ENCODE measurements at regions not wholly inside any gene's neighbourhood (a gene's known extent, or its start where the extent isn't known, plus 50 kb on each side); places are given as distances from the start of the nearest gene placed in this dataset.

DNA sequence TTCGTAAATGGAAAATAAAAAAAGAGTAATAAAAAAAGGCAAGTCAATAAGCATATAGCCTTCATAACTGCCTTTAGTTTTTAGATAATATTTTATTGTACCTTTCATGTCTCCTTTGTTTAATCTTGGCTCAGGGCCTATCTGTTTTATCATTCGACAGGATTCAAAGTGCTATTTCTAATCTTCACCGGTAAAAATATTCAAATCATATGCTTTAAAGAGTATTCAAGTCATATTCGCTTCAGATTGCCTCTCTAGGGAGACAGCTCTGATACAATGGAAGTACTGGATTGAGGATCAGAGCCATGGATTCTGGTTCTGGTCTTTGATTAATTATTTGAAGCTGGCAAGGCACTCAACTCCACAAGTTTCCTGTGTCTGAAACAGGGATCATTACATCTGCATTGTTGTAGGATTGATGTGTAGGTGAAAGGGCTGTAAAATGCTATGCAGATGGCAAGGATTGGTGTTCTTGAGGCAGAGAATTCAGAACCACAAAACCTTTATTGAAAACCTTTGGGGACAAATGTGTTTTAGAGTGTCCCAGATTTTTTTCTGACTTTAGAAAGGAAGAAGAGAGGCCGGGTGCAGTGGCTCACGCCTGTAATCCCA lies 84.3 kb upstream of the RAPH1 start:
- Histone ChIP-seq H3K4me1 (ENCODE audit: insufficient read depth, low read length, poor library complexity, severe bottlenecking) (peaks cover 13% of the 10 kb centered on the region), H4K20me1 (ENCODE audit: insufficient read depth, low read length, poor library complexity, severe bottlenecking) (no peaks in the 10 kb centered on the region)
- TF ChIP-seq EZH2phosphoT487 (IDR thresholded peaks at IDR 0.05; ENCODE audit: borderline replicate concordance), result no peak
- TF ChIP-seq CTCF (conservative IDR thresholded peaks at IDR 0.05; ENCODE audit: low read length), result no peak

DNA sequence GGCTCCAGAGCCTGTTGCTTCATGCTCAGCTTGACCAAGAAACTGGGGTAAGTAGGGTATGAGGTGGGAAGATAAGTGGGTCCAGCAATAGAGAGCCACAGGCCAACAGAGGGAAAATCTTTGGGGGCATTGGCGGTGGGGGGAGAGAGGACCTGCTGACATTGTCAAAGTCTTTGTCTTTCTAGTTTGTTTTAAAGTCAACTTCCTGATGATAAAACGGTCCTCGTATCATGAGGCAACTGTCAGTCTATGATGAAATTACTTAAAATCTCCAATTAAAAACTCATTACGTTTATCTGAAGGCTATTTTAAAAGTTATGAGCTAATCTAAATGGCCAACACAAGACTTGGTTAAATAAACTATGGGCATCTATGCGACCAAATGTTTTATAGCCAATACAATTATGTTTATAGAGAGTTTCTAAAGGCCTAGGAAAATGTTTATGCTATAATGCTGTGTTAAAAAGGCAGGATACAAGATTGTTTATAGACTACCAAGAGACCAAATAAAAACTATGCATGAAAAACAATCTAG lies 84.4 kb upstream of the CD28 start:
- Histone ChIP-seq H3K4me1 (ENCODE audit: insufficient read depth, low read length, poor library complexity, severe bottlenecking) (peaks cover 13% of the 10 kb centered on the region), H2AFZ (ENCODE audit: low read length) (no peak overlapping the region), H3K79me2 (ENCODE audit: insufficient read depth, low read length) (no peaks in the 10 kb centered on the region), H3K27me3 (ENCODE audit: insufficient read depth, low read length, poor library complexity, severe bottlenecking) (no peaks in the 10 kb centered on the region), H4K20me1 (ENCODE audit: insufficient read depth, low read length, poor library complexity, severe bottlenecking) (no peaks in the 10 kb centered on the region), H3K36me3 (ENCODE audit: insufficient read depth, low read length) (no peaks in the 10 kb centered on the region), H3K4me2 (ENCODE audit: low read depth, low read length, poor library complexity, severe bottlenecking) (no peak overlapping the region), H3F3A (ENCODE audit: low read depth) (no peaks in the 10 kb centered on the region), H3K9me2 (replicated peaks; ENCODE audit: low read depth, low read length) (no peaks in the 10 kb centered on the region), H3K9ac (ENCODE audit: low read depth, low read length, poor library complexity, severe bottlenecking) (no peak overlapping the region), H3K9me3 (ENCODE audit: insufficient read depth, low read depth, low read length) (no peaks in the 10 kb centered on the region), H3K4me3 (ENCODE audit: low read length, poor library complexity, severe bottlenecking) (no peak overlapping the region)
- TF ChIP-seq EZH2phosphoT487 (IDR thresholded peaks at IDR 0.05; ENCODE audit: borderline replicate concordance) (no peak), CTCF (conservative IDR thresholded peaks at IDR 0.05; ENCODE audit: low read length) (no peak)

More for the DNA sequence above, 84.3 kb upstream of the RAPH1 start:
- H3K79me2 ChIP-seq (ENCODE audit: insufficient read depth, low read length), result no peaks in the 10 kb centered on the region
- no peaks in the 10 kb centered on the region for H3K9me3 ChIP-seq (ENCODE audit: insufficient read depth, low read depth, low read length)
- H3K27me3 ChIP-seq (ENCODE audit: insufficient read depth, low read length, poor library complexity, severe bottlenecking), result no peaks in the 10 kb centered on the region
- no peaks in the 10 kb centered on the region for H3K36me3 ChIP-seq (ENCODE audit: insufficient read depth, low read length)
- no peak overlapping the region for H3K4me3 ChIP-seq (ENCODE audit: low read length, poor library complexity, severe bottlenecking)
- no peaks in the 10 kb centered on the region for H3F3A ChIP-seq (ENCODE audit: low read depth)
- H3K9ac ChIP-seq (ENCODE audit: low read depth, low read length, poor library complexity, severe bottlenecking), result no peak overlapping the region
- no peaks in the 10 kb centered on the region for H3K9me2 ChIP-seq (replicated peaks; ENCODE audit: low read depth, low read length)
- H2AFZ ChIP-seq (ENCODE audit: low read length), result no peak overlapping the region
- H3K4me2 ChIP-seq (ENCODE audit: low read depth, low read length, poor library complexity, severe bottlenecking), result no peak overlapping the region

- Histone ChIP-seq H3F3A (ENCODE audit: low read depth) (no peaks in the 10 kb centered on the region), H2AFZ (ENCODE audit: low read length) (no peak overlapping the region), H3K79me2 (ENCODE audit: insufficient read depth, low read length) (no peaks in the 10 kb centered on the region), H3K9me3 (ENCODE audit: insufficient read depth, low read depth, low read length) (no peaks in the 10 kb centered on the region), H3K4me1 (ENCODE audit: insufficient read depth, low read length, poor library complexity, severe bottlenecking) (peaks cover 13% of the 10 kb centered on the region), H3K27me3 (ENCODE audit: insufficient read depth, low read length, poor library complexity, severe bottlenecking) (no peaks in the 10 kb centered on the region), H3K9me2 (replicated peaks; ENCODE audit: low read depth, low read length) (no peaks in the 10 kb centered on the region), H3K36me3 (ENCODE audit: insufficient read depth, low read length) (no peaks in the 10 kb centered on the region), H3K4me3 (ENCODE audit: low read length, poor library complexity, severe bottlenecking) (no peak overlapping the region), H3K9ac (ENCODE audit: low read depth, low read length, poor library complexity, severe bottlenecking) (no peak overlapping the region), H3K4me2 (ENCODE audit: low read depth, low read length, poor library complexity, severe bottlenecking) (peak overlapping the region; percentile 49), H4K20me1 (ENCODE audit: insufficient read depth, low read length, poor library complexity, severe bottlenecking) (no peaks in the 10 kb centered on the region)
- no peak for TF ChIP-seq CTCF (conservative IDR thresholded peaks at IDR 0.05; ENCODE audit: low read length)
- no peak for TF ChIP-seq EZH2phosphoT487 (IDR thresholded peaks at IDR 0.05; ENCODE audit: borderline replicate concordance)
Observed at GRCh38 chr2:203623096-203623495, 83.3 kb upstream of the CD28 start.

Data from Loucy (cell line).